ENCODE measurements at regions not wholly inside any gene's neighbourhood (a gene's known extent, or its start where the extent isn't known, plus 50 kb on each side); places are given as distances from the start of the nearest gene placed in this dataset.

- H3K4me1 ChIP-seq (ENCODE audit: insufficient read depth, low read length): peaks cover 3% of the 10 kb centered on the region; the same call in 1 of the 2 replicates
- no peak overlapping the region for H4K8ac ChIP-seq (replicated peaks; ENCODE audit: insufficient read length, low read depth, low read length)
- H2BK120ac ChIP-seq (ENCODE audit: low read depth, low read length, poor library complexity, severe bottlenecking): no peak overlapping the region
- no peak overlapping the region for H3K27ac ChIP-seq (ENCODE audit: insufficient read length, low read depth, low read length)
- Mint-ChIP-seq H3K27me3 (ENCODE audit: low read depth) (peaks cover 3% of the 10 kb centered on the region), H3K4me1 (peaks cover 14 to 16% of the 10 kb centered on the region in 2 experiments), H3K36me3 (ENCODE audit: insufficient read depth in 1 of 3, low read depth in 3 of 3) (peaks cover 0 to 5% (median 0%) of the 10 kb centered on the region in 3 experiments; a peak in 2 of 7 replicates), H3K27ac (no peak overlapping the region), H3K4me3 (no peak overlapping the region), H3K9me3 (peaks cover 6 to 11% of the 10 kb centered on the region in 2 experiments; a peak in 4 of 5 replicates)
- H3K27me3 ChIP-seq (ENCODE audit: insufficient read depth, low read length): no peaks in the 10 kb centered on the region
- no peaks in the 10 kb centered on the region for H4K20me1 ChIP-seq (ENCODE audit: control insufficient read depth, insufficient read depth, insufficient read length)
- H3K18ac ChIP-seq (ENCODE audit: insufficient read length, low read depth, low read length): no peak overlapping the region
- no peak overlapping the region for H2AFZ ChIP-seq (ENCODE audit: low read length)
- H3K79me1 ChIP-seq (ENCODE audit: insufficient read depth, low read depth, low read length, poor library complexity, severe bottlenecking): no peaks in the 10 kb centered on the region
- H2BK15ac ChIP-seq (ENCODE audit: low read depth, low read length): no peak overlapping the region
- no peak overlapping the region for H2BK20ac ChIP-seq (ENCODE audit: low read depth, low read length, poor library complexity, severe bottlenecking)
- H2BK5ac ChIP-seq (ENCODE audit: insufficient read length, low read length): no peak overlapping the region
- no peaks in the 10 kb centered on the region for H3K79me2 ChIP-seq (ENCODE audit: insufficient read depth, low read length)
- no peak overlapping the region for H2AK5ac ChIP-seq (ENCODE audit: insufficient read length, low read length)
- H3K9me3 ChIP-seq (ENCODE audit: control insufficient read depth, low read depth, low read length): no peaks in the 10 kb centered on the region
- H3K23me2 ChIP-seq (ENCODE audit: insufficient read length, low read depth, low read length, poor library complexity, severe bottlenecking): no peaks in the 10 kb centered on the region
- no peak overlapping the region for H2BK12ac ChIP-seq (ENCODE audit: insufficient read length, low read depth, low read length)
- no peak overlapping the region for H4K91ac ChIP-seq (ENCODE audit: insufficient read length, low read depth, low read length)
- H3K9ac ChIP-seq (ENCODE audit: extremely low read depth, insufficient read length, low read length): no peak overlapping the region
- no peak overlapping the region for H3T11ph ChIP-seq (ENCODE audit: low read length)
- no peak overlapping the region for H3K4ac ChIP-seq (ENCODE audit: low read depth, low read length)
- H4K5ac ChIP-seq (ENCODE audit: insufficient read length, low read depth, low read length): no peak overlapping the region
- H3K4me2 ChIP-seq (ENCODE audit: insufficient read depth, insufficient read length, low read length): no peak overlapping the region
- no peak overlapping the region for H3K14ac ChIP-seq (ENCODE audit: insufficient read depth, low read length)
- no peak for DNase-seq
- H3K56ac ChIP-seq (ENCODE audit: insufficient read length, low read depth, low read length): no peak overlapping the region
- WGBS (ENCODE audit: extremely low coverage, insufficient read length, low lambda C conversion rate): no CpG with 5 or more reads among the region's 5 CpGs
- no peak for TF ChIP-seq CTCF (conservative IDR thresholded peaks at IDR 0.05)
- H3K23ac ChIP-seq (ENCODE audit: insufficient read length, low read depth, low read length): no peak overlapping the region
Measured at GRCh38 chr2:8437949-8438400, 243.9 kb upstream of the ID2 start.

All from H9 (cell line).